ENCODE measurements at regions not wholly inside any gene's neighbourhood (a gene's known extent, or its start where the extent isn't known, plus 50 kb on each side); places are given as distances from the start of the nearest gene placed in this dataset.

- TF ChIP-seq CTCF (IDR thresholded peaks at IDR 0.05 in 4 of 5, conservative IDR thresholded peaks at IDR 0.05 in 1 of 5) (no peak), POLR2A (IDR thresholded peaks at IDR 0.05) (no peak)
Measured at GRCh38 chr5:32949286-32949970, 238.3 kb downstream of the NPR3 start.
